HepG2 (cell line): ENCODE measurements at regions not wholly inside any gene's neighbourhood (a gene's known extent, or its start where the extent isn't known, plus 50 kb on each side); places are given as distances from the start of the nearest gene placed in this dataset.
"Not testable (repeated sequence)": the region's sequence is repeated elsewhere in the genome, so short reads cannot be mapped to it uniquely, and the experiment has no call there.

Experiments
- CTCF ChIP-seq: sonication (generic); formaldehyde crosslinking; IDR thresholded peaks from 2 replicates; pipeline ENCODE4 v1.5.0; 2020; ENCODE audit warnings: mild to moderate bottlenecking, missing genetic modification reagents, moderate library complexity
- MTA3 ChIP-seq: sonication (generic); formaldehyde crosslinking; IDR thresholded peaks from 2 replicates; pipeline ENCODE4 v1.4.0; 2020; ENCODE audit warnings: missing genetic modification reagents
- POLR2A ChIP-seq, 2 experiments: IDR thresholded peaks; 2 replicates each; pipeline ENCODE4 v1.6.1; 2011; ENCODE audit warnings: low read depth in 2 of 2, low read length in 2 of 2, mild to moderate bottlenecking in 1 of 2, moderate library complexity in 1 of 2; ENCODE audit not compliant: insufficient read depth in 1 of 2
- POLR2AphosphoS5 ChIP-seq: IDR thresholded peaks from 2 replicates; pipeline ENCODE4 v1.6.1; 2012; ENCODE audit warnings: low read depth, low read length

- not testable (repeated sequence) for TF ChIP-seq CTCF; POLR2AphosphoS5; POLR2A (IDR thresholded peaks at IDR 0.05; ENCODE audit: insufficient read depth in 1 of 2, low read depth in 2 of 2, low read length in 2 of 2); MTA3
Measured at GRCh38 chr12:131298526-131299369, 345.0 kb downstream of the ADGRD1 start.
